GM21717 (cell line): ENCODE measurements at regions not wholly inside any gene's neighbourhood (a gene's known extent, or its start where the extent isn't known, plus 50 kb on each side); places are given as distances from the start of the nearest gene placed in this dataset.

Experiments
- ATAC-seq: cut with Tn5 transposase; IDR thresholded peaks from one replicate; pipeline ENCODE4 v1.9.1; 2021; ENCODE audit warnings: mild to moderate bottlenecking, moderate library complexity; ENCODE audit not compliant: unreplicated experiment

- ATAC-seq = no peak
Measured at GRCh38 chr18:59760212-59760611, 63.0 kb upstream of the CCBE1 start.

- no peak for ATAC-seq
Measured at GRCh38 chr18:59758837-59759236, 61.6 kb upstream of the CCBE1 start.

- no peak for ATAC-seq
Measured at GRCh38 chr18:59758106-59758505, 60.9 kb upstream of the CCBE1 start.

- no peak for ATAC-seq
Measured at GRCh38 chr18:59752666-59753065, 55.4 kb upstream of the CCBE1 start.

GRCh38 chr18:59751186-59751585 lies 54.0 kb upstream of the CCBE1 start:
- ATAC-seq = no peak

GRCh38 chr18:59748628-59749360 lies 51.6 kb upstream of the CCBE1 start:
- ATAC-seq = no peak
